RPMI7951 (cell line): ENCODE measurements at regions not wholly inside any gene's neighbourhood (a gene's known extent, or its start where the extent isn't known, plus 50 kb on each side); places are given as distances from the start of the nearest gene placed in this dataset.

ENCODE experiments used
- DNase-seq: peaks from one replicate; pipeline ENCODE4 v3.0.0-alpha.2; 2012; ENCODE audit warnings: low read depth

DNA sequence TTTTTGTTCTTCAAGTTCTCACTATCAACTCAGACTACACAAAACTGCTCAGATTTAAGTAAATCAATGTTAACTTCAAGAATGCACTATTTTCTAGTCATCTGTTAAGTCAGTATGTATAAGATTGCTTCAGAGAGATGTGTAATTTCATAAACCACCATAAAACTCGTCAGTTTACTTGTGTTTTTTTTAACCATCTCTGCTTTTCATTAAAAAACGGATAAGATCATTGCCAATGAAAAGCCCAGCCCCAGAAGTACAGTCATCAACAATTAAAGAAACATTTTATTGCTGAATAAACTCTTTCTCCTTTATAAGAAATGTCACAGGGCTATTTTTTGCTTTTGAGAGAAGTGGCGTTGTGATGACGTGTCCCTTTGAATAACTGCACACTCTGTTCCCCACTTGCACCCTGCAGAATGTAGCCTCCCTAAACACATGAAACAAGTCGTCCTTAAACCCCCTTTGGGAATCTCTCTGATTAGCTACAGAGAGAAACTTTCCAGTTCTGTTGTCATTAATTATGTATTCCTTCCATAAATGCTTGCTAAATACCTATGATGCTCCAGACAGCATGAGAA, 202.7 kb upstream of the FOXD3 start:
- DNase-seq: peak; percentile 42

DNA sequence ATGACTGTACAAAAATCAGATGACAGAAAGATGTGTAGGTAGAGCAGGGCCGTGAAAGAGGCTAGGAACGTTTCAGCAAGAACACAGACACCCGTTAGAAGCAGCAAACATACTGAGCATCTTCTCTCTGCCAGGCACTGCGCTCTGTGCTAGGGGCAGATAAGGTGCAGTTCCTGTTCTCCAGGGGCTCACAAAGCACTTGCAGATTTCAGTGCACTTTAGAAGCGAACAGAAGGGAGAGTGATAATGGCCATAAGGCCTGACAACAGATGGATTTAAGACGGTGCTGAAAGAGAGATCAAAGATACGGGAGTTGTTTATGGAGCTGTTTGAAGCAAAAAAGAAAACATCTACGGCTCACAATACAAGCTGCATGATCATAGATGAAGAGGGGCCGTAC, 200.3 kb upstream of the FOXD3 start:
- no peak for DNase-seq

DNA sequence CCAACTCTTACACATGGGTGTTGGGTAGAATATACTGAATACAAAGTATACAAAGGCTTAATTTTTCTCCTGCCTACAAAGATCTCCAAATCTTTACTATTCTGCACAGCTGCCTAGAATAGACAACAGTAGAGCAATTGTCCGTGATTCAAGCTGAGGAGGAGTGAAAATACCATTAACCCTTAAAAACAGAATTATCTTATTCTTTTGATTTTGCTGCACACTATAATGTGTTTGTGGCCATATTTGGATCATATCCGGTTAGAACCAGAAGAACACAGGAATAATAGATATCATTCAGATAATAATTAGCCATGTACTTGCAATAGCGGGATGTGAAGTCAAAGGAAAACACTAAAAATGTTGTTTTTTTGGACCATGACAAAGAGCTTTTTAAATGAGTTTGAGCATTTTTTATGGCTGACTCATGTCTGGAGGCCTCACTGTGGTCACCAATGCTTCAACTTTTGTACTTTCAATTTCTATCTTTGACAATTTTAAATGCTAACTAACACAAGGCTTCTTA, 197.6 kb upstream of the FOXD3 start:
- peak; percentile 91 for DNase-seq

DNA sequence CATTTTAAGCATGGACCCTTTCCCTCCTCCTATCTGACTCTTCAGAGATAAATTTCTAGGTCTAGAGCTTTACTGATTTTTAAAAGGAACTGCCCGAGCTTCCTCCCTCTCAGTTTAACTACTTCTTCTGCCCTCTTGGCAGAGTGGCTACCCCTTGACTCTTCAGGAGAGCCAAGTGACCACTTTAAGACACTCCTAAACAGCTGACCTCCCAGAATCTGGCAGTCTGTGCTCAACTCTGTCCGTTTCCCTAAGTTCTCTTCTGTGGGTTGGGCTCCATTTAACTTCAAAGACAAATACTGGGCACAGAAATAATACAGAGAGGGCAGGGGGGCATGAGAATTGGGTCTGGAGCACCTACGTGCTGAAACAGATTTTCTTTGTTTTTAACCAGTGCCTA, 196.3 kb upstream of the FOXD3 start:
- DNase-seq: no peak

DNA sequence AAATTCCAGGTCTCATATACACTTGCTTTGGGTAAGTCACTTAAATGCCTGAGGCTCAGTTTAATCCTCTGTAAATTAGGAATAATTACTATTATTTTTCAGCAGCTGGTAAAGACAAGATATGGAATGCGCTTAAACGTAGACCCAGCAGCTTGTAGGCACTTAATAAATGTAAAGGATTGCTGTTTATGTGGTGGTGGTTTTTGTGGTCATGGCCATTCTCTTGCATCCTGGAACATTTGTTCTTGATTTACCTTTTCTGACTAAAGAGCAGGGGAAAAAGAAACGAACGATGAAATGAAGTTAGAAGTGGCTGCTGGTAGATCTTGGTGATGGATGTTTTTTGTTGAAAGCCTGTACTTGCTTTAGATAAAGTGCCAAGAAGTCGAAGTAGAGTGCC, 195.0 kb upstream of the FOXD3 start:
- peak; percentile 60 for DNase-seq

DNA sequence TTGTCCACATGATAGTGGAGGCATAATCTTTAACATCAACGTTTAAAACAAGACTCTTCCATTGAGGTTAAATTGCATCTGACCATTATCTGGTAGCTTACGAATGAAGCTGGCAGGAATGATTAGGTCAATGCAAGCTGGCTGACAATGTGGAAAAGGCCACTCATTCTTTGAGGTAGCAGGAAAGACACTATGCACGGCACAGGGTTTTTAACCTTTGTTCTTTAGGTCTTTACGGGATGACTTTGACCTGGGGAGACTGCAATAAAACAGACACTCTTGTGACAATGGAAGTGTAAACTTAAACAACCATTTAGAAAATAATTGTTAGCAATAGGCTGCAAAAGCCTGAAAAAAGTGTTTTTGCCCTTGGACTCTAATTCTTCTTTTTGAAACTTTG, 193.8 kb upstream of the FOXD3 start:
- no peak for DNase-seq

DNA sequence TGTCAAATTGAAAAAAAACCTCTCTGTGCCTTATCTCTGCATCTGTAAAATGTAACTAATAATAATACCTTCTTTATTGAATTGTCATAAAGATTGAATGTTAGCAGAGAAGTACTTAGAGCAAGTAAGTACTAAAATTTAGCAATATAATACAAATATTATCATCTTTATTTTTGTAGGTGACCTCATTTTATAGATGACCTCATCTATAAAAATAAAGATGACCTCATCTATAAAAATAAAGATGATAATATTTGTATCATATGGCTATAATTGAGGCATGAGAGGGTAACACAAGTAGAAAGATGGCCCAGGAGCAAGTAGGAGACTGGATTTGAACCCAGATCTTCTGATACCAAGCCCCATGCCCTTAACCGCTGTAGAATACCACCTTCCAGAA, 193.2 kb upstream of the FOXD3 start:
- DNase-seq: no peak

DNA sequence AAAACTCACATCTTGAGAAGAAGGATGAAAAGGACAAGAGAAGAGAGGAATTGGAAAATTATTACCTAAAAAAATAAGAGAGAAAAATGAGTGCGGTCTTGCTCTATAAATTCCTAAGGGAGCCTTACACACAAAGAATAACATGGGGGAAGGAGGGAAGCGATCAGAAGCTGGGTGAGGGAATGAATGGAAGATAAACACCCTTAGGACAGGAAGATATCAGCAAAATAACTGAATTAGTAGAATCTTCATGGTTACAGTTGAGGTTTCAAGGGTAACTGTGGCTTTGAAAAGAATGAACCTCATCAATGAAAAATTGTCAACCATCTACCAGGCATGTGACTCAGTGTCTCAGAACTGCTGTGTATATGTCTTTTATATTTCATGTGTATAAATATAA, 192.5 kb upstream of the FOXD3 start:
- DNase-seq: no peak

DNA sequence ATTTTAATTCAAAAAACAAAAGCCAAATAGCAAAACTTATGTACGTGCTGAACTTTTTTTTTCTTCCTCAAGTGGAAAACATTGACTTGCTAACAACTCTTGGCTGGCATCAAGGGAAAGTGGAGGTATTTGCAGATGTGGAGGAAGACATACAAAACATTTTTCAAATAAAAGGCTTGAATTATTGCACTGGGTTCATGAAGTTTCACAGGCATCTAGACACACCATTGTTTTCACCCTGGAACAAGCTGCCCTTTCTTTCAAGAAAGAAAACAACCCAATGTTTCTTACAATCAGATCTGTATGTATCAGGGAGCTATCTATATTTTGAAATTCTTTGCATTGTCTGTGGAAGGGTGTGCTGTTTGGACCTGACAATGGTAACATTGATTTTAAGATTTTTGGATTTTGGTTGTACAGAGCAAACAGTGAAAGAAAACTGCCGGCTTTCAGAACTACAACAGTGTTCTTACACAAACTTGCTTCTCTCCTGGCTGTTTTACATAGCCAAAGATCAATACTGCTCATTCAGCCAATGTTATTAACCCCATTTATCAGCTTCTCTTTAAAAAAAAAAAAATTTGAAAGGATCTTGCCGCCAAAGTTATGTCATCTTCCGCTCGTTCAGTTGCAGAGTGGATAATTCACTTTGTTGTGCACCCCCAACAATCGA, 187.7 kb upstream of the FOXD3 start:
- no peak for DNase-seq

DNA sequence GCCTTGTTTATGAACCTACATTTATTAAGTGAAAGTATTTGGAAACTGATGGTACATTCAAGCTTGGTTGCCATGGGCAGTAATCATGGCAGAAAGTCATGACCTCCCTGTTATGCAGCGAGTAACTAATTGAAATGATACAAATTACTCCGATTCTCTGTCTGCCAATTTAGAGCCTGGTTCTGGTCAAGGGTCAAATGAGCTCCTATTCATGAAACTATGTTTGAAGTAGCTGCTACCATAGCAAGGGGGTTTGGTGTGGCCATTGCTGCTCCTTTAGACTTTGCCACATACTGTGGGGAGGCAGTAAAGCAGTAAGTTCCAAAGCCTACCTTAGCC, 187.2 kb upstream of the FOXD3 start:
- no peak for DNase-seq

DNA sequence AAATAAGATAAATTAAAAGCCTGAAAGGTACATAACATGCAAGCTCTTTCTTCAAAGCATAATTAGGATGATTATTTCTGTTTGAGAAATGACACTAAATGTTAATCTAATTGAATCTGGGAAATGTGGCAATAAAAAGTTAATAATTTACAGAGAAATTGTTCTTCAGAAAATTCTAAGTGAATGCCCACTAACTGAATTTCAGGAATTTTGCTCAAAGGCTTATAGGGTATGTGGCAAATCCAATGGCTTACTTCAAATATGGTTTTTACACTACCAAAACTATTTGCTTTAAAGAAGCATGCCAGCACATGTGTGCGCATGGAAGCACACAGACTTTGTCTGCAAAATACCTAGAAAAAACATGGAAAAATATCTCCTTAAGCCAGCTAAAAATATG, 186.6 kb upstream of the FOXD3 start:
- DNase-seq: no peak

DNA sequence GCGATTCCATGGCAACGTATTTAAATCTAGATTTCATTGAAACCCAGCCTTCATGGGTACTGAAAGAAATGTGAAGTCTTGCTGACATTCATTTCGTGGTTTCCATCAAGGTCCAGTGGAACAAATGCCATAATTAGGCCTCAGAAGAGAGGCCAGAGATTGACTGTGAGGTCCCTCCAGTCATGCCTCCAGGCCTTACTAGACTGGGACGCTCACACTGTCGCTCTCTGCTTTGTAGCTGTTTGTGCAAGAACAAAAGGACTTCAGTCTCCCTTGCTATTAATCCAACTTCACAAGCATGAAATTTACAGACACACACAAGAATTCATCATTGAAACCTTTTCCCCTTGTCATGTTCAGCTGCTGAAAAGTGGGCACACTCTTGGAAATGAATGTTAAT, 180.4 kb upstream of the FOXD3 start:
- DNase-seq: peak; percentile 62

DNA sequence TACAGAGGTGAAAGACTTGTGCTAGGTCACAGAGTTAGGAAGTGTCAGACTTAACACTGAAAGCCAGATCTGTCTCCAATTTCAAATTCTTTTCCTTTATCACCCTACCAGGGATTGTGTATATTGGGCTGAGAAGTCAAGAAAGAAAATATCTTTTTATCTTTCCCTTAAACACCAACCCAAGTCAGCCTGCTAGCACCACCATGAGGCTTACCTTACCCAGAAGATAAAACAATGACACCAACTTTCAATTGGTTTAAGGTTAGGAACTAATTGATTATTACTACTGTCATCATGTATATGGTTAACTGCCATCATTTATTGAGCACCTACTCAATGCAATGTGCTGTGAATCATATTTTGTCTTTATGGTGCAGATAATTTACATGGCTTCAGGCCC, 178.9 kb upstream of the FOXD3 start:
- no peak for DNase-seq

DNA sequence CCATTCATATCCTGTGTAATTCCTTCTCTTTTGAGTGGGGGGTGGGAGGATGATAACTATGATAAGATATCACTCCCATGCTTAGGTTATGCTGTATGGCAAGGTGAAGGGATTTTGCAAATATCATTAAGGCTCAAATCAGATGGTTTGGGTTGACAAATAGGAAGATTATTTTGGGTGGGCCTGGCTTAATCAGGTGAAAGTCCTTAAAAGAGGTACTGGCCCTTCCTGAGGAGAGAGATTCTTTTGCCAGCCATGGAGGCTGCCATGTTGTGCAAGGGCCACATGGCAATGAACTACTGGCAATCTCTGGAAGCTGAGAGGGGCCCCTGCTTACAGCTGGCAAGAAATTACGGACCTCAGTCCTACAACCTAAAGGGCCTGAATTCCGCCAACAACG, 174.6 kb upstream of the FOXD3 start:
- DNase-seq: no peak

DNA sequence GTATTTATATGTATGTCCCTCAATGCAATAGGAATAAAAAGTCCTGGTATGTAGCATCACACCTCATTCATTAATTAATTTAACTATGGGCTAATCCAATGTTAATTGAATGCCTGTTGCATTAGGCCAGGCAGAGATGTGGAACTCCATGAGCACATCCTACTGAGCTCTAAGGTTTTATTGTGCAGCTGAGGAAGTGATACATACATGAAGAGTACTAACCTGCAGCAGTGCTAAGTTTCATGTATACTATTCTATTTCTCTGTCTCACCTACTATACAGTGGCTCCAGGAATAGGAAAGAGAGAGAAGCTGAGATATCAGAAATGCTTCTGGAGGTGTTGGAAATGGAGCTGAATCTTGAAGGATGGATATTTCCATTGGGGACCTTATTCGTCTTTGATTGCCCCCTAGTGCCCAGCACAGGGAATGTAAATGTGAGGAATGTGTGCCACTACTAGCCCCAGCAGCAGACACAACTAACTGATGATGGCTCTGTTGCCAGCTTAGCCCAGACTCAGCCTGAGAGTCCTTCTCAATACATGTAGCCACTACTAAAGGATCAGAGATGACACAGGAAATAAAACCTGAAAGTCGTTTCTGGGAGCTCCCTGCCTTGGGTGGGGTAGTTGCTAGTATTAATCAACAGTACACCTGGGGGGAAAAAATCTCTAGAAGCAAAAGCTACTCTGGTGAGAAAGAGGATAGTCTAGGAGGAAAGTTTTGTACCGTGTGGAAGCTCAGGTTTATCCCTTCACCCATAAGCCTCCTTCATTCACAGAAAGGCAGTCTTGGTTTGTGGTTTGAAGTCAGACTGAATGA, 173.3 kb upstream of the FOXD3 start:
- DNase-seq: peak; percentile 65

DNA sequence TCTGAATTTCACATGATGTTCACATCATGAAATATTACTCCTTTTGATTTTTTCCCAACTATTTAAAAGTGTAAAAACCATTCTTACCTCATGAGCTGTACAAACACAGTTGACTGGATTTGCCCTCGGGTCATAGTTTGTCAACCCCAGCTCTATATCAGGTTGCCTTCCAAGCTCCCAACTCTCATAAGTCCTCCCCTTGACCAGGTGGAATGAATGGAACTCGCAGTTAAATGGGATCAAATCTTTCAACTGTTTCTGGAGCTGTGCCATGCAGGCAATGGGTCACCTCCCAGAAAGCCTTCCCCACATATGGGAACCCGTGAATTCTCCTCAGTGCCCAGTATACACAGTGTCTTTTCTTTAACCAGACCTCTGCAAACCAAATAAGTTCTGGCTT, 169.8 kb upstream of the FOXD3 start:
- DNase-seq: no peak

DNA sequence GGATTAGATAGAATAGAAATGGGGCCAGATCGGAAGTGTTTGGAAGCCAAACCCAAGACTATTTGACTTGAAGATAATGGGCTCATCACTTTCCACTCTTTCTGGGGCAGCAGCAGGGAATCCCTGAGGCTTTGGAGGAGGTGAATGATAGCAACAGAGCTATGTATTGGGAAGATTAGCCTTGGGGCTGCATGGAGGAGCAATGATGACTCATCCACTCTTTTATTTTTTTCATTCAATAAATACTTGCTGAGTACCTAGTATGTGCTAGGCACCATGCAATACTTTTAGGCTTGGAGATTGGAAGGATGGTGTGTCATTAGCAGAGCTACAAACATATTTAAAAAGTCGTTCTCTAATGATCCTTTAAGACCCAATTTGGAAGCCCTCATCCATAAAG, 166.9 kb upstream of the FOXD3 start:
- peak; percentile 28 for DNase-seq

DNA sequence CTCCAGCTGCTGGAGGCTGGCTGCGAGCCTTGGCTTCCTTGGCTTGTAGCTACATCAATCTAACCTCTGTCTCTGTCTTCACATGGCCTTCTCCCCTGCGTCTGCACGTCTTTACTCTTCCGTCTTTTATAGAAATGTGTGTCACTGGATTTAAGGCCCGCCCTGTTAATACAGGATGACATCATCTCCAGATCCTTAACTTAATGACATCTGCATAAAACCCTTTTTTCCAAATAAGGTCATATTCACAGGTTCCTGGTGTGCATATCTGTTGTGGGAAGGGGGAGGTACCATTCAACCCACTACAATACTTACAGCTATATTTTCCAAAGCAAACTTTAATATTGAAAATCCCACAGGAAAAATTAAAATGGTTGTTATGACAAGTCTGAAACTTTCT, 165.3 kb upstream of the FOXD3 start:
- DNase-seq: no peak

DNA sequence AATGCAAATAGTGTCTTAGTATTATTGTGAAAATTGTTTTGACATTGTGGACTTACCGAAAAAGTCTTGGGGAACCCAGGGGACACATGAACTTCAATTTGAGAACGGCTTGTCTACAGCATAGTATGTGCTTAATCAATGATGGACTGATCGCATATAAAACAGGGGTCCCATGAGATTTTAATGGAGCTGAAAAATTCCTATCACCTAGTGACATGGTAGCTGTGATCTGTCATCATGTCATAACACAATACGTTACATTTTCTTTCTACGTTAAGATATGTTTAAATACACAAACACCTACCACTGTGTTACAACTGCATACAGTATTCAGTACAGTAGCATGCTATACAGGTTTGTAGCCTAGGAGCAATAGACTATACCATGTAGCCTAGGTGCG, 153.3 kb upstream of the FOXD3 start:
- DNase-seq: no peak

DNA sequence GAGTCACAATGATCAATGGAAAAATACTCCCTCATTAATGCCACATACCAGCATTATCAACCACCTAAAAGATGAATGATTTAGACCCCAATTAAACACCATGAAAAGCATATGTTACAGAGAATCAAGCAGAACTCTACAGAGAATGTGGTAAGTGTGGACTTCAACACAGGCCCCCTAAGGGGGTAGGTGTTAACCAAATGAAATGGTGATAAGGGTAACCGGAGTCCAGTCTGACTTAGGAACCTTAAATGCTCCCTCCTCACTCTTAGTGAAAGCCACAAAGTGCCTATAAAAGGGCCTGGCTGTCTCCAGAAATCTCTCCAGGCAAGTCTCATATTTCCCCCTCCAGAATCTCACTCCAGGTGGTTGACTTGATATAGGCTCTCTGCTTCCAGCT, 149.2 kb upstream of the FOXD3 start:
- no peak for DNase-seq

DNA sequence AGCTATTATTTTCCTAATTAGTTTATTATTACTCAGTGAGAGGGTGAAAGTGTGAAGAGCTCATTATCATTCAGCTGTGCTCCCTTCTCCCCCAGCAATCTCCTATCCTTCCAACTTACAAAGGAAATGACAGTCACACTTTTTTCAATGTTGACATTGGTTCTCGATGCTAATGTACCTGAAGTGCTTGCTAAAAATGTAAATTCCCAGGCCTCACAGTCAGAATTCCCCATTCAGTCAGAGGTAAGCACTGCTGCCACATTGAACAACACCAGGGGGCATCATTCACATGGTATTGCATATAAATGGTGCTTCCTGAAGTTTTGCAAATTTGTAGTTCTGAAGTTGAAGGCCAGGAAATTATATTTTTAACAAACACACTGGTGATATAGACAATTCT, 132.7 kb upstream of the FOXD3 start:
- peak; percentile 4 for DNase-seq

DNA sequence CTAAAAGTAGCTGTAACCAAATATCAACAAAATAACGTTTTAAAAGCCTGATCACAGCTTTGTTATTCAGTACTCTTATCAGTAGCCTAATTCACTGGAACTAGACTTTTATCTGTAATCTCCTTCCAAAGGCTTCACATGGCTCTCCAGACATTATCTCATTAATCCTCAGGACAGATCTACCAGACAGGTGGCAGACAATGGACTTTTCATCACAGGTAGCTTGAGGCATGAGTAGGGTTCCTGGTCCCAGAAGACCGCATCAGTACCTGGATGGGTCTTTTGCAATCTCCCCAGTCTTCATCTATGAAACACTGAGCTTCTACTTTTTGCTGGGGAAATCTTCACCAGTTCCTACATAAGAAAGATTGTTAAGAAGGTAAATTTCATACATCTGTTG, 132.2 kb upstream of the FOXD3 start:
- no peak for DNase-seq

DNA sequence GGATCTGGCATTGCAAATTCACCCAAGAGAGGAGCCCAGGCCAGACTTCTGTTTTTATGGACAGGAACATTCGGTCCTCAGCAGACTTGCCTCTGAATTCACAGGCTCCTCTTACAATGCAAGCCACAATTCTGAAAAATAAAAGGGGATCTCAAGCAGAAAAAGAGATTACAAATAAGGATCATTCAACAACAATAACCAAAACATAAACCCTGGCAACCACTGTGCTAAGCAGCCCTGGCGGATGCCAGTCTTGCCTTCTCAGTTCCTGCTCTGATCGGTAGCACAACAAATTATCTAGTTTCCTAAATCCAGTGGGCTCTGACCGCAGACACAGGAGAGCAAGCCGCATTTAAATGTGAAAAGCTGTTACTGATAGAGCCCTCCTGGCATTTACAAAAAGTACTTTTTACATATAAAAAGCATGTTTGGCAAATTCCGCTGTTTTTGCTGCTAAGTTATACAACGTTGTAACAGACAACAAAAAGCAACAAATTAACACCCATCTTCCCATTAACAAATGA, 123.4 kb upstream of the FOXD3 start:
- DNase-seq: no peak
